ENCODE measurements at regions not wholly inside any gene's neighbourhood (a gene's known extent, or its start where the extent isn't known, plus 50 kb on each side); places are given as distances from the start of the nearest gene placed in this dataset.
"Not testable (repeated sequence)": the region's sequence is repeated elsewhere in the genome, so short reads cannot be mapped to it uniquely, and the experiment has no call there.

GRCh38 chr10:45902324-45902723 lies 55.0 kb upstream of the AGAP4 start:
- TF ChIP-seq, protein P1, sequence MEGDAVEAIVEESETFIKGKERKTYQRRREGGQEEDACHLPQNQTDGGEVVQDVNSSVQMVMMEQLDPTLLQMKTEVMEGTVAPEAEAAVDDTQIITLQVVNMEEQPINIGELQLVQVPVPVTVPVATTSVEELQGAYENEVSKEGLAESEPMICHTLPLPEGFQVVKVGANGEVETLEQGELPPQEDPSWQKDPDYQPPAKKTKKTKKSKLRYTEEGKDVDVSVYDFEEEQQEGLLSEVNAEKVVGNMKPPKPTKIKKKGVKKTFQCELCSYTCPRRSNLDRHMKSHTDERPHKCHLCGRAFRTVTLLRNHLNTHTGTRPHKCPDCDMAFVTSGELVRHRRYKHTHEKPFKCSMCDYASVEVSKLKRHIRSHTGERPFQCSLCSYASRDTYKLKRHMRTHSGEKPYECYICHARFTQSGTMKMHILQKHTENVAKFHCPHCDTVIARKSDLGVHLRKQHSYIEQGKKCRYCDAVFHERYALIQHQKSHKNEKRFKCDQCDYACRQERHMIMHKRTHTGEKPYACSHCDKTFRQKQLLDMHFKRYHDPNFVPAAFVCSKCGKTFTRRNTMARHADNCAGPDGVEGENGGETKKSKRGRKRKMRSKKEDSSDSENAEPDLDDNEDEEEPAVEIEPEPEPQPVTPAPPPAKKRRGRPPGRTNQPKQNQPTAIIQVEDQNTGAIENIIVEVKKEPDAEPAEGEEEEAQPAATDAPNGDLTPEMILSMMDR (IDR thresholded peaks at IDR 0.05 in 2 of 3, conservative IDR thresholded peaks at IDR 0.05 in 1 of 3; ENCODE audit: insufficient read depth in 2 of 3, low read depth in 1 of 3, low read length in 3 of 3), result not testable (repeated sequence)
- TF ChIP-seq, protein P2, sequence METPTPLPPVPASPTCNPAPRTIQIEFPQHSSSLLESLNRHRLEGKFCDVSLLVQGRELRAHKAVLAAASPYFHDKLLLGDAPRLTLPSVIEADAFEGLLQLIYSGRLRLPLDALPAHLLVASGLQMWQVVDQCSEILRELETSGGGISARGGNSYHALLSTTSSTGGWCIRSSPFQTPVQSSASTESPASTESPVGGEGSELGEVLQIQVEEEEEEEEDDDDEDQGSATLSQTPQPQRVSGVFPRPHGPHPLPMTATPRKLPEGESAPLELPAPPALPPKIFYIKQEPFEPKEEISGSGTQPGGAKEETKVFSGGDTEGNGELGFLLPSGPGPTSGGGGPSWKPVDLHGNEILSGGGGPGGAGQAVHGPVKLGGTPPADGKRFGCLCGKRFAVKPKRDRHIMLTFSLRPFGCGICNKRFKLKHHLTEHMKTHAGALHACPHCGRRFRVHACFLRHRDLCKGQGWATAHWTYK (CRISPR knock-in tag; IDR thresholded peaks at IDR 0.05), result not testable (repeated sequence)
- TF ChIP-seq RERE (CRISPR knock-in tag; IDR thresholded peaks at IDR 0.05; ENCODE audit: borderline replicate concordance), result not testable (repeated sequence)

All from K562 (cell line).